HUES6 (cell line): ENCODE measurements at regions not wholly inside any gene's neighbourhood (a gene's known extent, or its start where the extent isn't known, plus 50 kb on each side); places are given as distances from the start of the nearest gene placed in this dataset.

Source experiments
- H3K27ac ChIP-seq: 2 replicates; pipeline ENCODE4 v1.7.0; 2013; ENCODE audit warnings: low read depth, mild to moderate bottlenecking, low read length, inconsistent platforms
- H3K27me3 ChIP-seq: 2 replicates; pipeline ENCODE4 v1.6.1; 2013; ENCODE audit warnings: low read length; ENCODE audit not compliant: control insufficient read depth, insufficient read depth
- H3K36me3 ChIP-seq: 2 replicates; pipeline ENCODE4 v1.6.1; 2013; ENCODE audit warnings: low read length; ENCODE audit not compliant: control insufficient read depth, insufficient read depth
- H3K4me1 ChIP-seq: 2 replicates; pipeline ENCODE4 v1.6.1; 2013; ENCODE audit warnings: low read length; ENCODE audit not compliant: control insufficient read depth, insufficient read depth
- H3K4me3 ChIP-seq: 2 replicates; pipeline ENCODE4 v1.5.1; 2013; ENCODE audit warnings: low read depth, low read length
- H3K9ac ChIP-seq: one replicate; pipeline ENCODE4 v1.6.1; 2013; ENCODE audit warnings: mild to moderate bottlenecking, low read length
- H3K9me3 ChIP-seq: 2 replicates; pipeline ENCODE4 v1.6.1; 2013; ENCODE audit warnings: low read depth, low read length; ENCODE audit not compliant: control insufficient read depth, insufficient read depth

DNA sequence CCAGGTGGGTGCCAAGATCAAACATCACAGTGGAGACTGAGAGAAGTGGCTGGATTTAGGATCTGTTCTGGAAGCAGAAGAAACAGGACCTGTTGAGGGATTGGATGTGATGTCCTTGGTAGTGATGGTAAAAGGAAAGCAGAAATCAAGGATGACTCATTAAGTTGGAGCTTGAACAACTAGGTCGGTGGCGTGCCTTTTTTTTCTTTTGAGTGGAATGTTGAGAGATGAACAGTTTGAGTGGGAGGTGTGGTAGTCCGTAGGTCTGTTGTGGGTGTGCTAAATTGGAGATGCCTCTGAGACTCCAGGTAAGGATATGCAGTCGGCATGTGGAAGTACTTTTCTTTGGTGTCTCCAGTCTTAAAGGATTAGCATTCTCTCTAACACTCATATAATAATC, 92.1 kb upstream of the IL12B start:
- H3K4me1 ChIP-seq, result no peaks in the 10 kb centered on the region
- H3K36me3 ChIP-seq, result no peaks in the 10 kb centered on the region
- no peak overlapping the region for H3K9ac ChIP-seq
- no peak overlapping the region for H3K27ac ChIP-seq
- no peaks in the 10 kb centered on the region for H3K27me3 ChIP-seq
- no peaks in the 10 kb centered on the region for H3K9me3 ChIP-seq
- no peak overlapping the region for H3K4me3 ChIP-seq

DNA sequence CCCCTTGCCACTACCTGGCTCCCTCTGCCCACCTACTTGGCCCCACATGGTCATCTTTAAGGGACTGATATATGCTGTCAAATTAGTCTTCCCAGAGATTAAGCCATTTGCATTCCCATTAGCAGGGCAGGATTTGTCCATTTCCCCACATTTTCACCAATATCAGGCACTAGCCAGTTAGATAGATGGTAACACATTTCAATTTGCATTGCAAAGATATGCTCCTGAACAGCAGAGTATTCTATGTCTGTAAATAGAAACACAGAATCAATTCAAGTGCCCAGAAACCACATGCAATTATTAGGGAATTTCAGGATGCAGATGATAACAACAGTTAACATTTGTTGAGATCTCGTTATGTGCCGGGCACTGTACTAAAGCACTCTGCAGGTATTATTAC, 92.6 kb upstream of the IL12B start:
- no peaks in the 10 kb centered on the region for H3K9me3 ChIP-seq
- H3K4me1 ChIP-seq, result no peaks in the 10 kb centered on the region
- no peaks in the 10 kb centered on the region for H3K27me3 ChIP-seq
- no peak overlapping the region for H3K9ac ChIP-seq
- no peak overlapping the region for H3K4me3 ChIP-seq
- no peak overlapping the region for H3K27ac ChIP-seq
- H3K36me3 ChIP-seq, result no peaks in the 10 kb centered on the region

DNA sequence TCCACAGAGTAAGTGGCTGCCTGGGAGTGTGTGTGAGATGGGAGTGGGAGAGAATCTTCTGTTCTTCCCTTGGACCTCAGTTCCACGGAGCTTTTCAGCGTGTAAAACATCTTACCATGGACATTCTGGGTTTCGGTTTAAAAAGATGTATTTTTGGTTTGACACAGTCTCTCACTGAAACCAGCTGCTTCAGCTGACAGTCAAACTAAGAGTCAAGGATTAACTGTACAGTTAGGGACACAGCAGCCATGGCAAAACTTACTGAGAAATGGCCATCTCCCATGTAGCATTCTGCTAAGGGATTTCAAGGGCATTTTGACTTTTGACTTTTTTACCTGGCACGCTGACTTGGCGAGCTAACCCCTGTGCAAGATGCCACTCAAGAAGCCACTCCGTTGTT, 93.8 kb upstream of the IL12B start:
- H3K4me3 ChIP-seq, result no peak overlapping the region

DNA sequence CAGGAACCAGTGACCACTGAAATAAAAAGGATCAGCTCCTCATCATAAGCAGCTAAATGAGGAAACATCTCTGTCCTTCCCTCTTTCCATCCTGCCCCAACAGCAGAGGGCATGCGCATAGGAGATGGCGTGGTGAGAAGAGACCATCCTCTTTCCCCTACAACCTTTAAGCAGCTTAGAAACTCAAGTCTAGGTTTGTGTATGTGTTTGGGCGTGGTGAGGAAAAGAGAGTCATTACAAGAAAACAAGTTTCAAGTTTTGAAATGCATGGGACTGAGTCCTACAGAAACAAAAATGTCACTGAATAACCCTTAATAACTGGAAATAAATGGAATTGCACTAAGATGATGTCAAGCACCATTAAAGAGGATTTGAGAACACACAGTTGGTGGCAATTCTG, 96.4 kb upstream of the IL12B start:
- no peak overlapping the region for H3K4me3 ChIP-seq
- H3K4me1 ChIP-seq, result no peaks in the 10 kb centered on the region

More for the DNA sequence above, 93.8 kb upstream of the IL12B start:
- Histone ChIP-seq H3K36me3 (no peaks in the 10 kb centered on the region), H3K9me3 (no peaks in the 10 kb centered on the region), H3K4me1 (no peaks in the 10 kb centered on the region), H3K27me3 (no peaks in the 10 kb centered on the region), H3K9ac (no peak overlapping the region), H3K27ac (no peak overlapping the region)

DNA sequence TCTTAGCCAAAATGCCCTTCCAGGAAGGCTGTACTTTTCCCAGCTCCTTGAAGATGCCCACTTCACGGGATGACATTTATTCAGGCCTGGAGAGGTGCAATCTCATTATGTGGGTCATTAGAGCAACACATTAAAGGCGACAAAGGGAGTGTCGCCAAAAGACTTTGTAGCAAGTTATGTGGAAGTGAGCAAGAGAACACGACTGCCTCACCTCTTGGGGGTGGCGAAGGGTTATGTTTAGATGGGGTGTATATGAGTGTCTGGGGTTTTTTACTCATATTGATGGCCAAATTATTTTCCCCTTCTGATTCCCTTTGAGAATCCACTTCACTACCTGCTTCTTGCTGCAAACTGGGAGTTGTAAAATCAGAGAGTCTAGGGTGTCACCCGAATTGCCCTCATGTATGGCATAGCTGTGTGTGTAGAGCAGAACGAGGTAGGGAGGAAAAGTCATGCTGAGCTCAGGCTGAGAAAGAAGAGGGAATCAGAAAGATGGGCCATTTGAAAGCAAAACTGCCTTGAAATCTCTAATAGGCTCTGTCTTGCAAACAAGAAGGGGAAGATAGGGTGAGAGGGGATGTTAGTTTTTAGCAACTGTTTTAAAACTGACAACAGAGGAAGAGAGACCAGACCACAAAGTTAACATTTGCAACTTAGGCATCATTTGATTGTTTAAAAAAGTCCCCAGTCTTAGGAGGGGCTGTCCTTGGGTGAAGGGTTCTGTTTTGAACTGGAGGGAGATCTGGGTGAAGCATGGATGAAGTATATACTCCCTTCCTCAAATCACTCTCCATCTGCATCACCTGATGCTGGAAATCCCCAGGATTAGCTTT, 97.1 kb upstream of the IL12B start:
- H3K27me3 ChIP-seq, result no peaks in the 10 kb centered on the region
- no peaks in the 10 kb centered on the region for H3K36me3 ChIP-seq
- H3K9me3 ChIP-seq, result no peaks in the 10 kb centered on the region
- H3K9ac ChIP-seq, result no peak overlapping the region
- H3K4me3 ChIP-seq, result no peak overlapping the region
- no peaks in the 10 kb centered on the region for H3K4me1 ChIP-seq
- H3K27ac ChIP-seq, result no peak overlapping the region

More for the DNA sequence above, 96.4 kb upstream of the IL12B start:
- Histone ChIP-seq H3K27ac (no peak overlapping the region), H3K36me3 (no peaks in the 10 kb centered on the region), H3K27me3 (no peaks in the 10 kb centered on the region), H3K9me3 (no peaks in the 10 kb centered on the region), H3K9ac (no peak overlapping the region)

DNA sequence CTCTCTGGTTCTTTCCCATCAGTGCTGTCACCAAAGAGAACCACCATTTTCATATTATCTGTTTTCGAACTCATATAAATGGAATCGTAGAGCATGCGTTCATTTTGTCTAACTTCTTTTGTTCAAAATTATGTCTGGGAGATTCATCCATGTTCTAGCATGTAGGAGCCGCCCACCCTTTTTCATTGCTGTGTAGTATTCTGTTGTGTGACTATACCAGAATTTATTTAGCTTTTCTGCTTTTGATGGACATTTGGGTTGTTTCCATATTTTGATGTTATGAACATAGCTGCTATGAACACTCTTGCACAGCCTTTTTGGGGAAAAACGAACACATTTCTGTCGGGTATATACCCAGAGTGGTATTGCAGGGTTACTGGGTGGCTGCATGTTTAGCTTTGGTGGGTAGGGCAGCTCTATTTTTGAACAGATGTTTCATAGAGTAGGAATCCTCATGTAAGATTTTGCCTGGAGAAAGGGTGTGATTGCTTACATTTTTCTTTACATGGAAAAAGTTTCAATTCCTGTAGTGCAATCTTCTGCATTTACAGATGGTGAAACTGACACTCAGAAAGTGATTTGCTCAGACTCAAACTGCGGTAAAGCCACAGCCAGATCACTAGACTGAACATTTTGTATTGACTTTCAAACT, 100.2 kb upstream of the IL12B start:
- no peaks in the 10 kb centered on the region for H3K9me3 ChIP-seq
- no peaks in the 10 kb centered on the region for H3K4me1 ChIP-seq
- no peak overlapping the region for H3K27ac ChIP-seq
- no peaks in the 10 kb centered on the region for H3K27me3 ChIP-seq
- no peaks in the 10 kb centered on the region for H3K36me3 ChIP-seq
- no peak overlapping the region for H3K4me3 ChIP-seq
- no peak overlapping the region for H3K9ac ChIP-seq

DNA sequence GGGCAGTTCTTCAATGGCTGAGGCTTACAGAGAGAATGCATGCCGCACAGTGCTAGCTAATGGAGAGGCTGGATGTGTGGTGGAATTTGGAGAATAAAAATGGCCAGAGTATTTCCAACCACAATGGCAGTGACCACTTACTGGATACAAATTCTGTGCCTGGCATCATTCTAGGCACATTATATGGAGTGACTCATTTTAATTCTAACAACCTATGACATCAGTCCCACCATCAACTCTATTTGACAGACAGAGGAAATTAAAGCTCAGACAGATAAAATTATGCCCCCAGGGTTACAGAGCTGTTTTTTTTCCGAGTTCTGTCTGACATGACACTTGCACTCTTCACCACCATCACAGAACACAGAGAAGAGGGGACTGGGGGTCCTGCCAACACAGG, 105.6 kb upstream of the IL12B start:
- H3K4me3 ChIP-seq, result no peak overlapping the region
- no peak overlapping the region for H3K9ac ChIP-seq
- no peak overlapping the region for H3K27ac ChIP-seq

DNA sequence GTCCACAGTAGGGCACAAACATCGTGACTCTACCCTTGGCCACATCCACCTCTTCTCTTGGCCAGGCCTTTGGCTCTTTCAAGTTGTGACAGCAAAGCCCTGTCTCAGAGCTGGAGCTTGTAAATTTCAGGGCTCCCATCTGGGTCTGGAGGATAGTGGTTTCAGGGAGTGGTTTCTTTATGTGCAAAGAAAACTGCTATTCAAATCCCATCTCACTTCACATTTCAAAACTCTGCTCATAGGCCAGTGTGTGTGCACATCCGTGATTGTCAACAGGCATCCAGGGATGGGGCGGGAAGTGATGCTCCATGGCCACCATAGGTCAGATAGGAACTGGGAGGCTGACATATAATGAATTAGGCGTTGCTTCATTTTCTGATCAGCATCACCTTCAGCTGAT, 107.8 kb upstream of the IL12B start:
- Histone ChIP-seq H3K27ac (no peak overlapping the region), H3K4me3 (no peak overlapping the region), H3K27me3 (no peaks in the 10 kb centered on the region; the same call in 1 of the 2 replicates), H3K4me1 (peaks cover 11% of the 10 kb centered on the region), H3K36me3 (no peaks in the 10 kb centered on the region), H3K9me3 (no peaks in the 10 kb centered on the region), H3K9ac (no peak overlapping the region)

More for the DNA sequence above, 105.6 kb upstream of the IL12B start:
- Histone ChIP-seq H3K4me1 (no peaks in the 10 kb centered on the region), H3K27me3 (no peaks in the 10 kb centered on the region; the same call in 1 of the 2 replicates), H3K9me3 (no peaks in the 10 kb centered on the region), H3K36me3 (no peaks in the 10 kb centered on the region)

DNA sequence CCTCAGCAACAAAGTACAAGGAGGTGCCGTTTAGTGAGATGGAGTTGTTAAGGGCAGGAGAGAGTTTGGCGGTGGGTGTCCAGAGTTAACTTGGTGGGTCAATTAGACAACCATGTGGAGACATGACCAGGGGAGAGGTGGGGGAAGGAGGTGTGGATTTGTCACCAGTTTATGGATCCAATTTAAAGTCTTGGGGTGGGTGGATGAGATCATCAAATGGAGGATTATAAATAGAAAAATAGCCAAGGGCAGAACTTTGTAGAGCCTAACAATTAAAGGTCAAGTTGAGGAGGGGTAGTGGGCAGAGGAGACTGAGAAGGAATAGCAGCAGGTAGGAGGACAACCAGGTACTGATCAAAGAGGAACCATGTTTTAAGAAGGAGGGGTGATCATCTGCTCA, 108.7 kb upstream of the IL12B start:
- no peaks in the 10 kb centered on the region for H3K9me3 ChIP-seq
- no peak overlapping the region for H3K9ac ChIP-seq

DNA sequence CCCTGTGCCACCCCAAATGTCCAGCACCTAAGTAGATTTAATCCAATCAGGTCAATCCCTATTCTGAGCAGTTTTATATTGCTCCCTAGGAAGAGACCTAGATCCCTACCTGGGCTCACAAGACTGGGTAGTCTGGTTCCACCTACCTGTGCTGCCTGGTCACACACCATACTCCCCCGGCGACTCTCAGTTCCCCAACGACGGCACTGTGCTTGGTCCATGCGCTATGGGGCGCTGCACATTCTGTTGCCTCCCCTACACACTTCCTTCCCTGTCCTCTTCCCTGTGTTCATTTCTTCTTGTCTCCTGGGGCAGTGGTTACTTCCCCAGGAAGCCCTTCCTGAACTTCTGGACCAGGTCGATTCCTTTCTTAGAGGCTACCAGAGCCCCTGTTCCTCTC, 109.9 kb upstream of the IL12B start:
- H3K4me3 ChIP-seq, result no peak overlapping the region
- H3K9me3 ChIP-seq, result no peaks in the 10 kb centered on the region
- H3K36me3 ChIP-seq, result no peaks in the 10 kb centered on the region
- no peak overlapping the region for H3K27ac ChIP-seq
- H3K9ac ChIP-seq, result no peak overlapping the region
- peaks cover 11% of the 10 kb centered on the region for H3K4me1 ChIP-seq
- no peaks in the 10 kb centered on the region; the same call in 1 of the 2 replicates for H3K27me3 ChIP-seq

More for the DNA sequence above, 108.7 kb upstream of the IL12B start:
- Histone ChIP-seq H3K27ac (no peak overlapping the region), H3K4me3 (no peak overlapping the region), H3K36me3 (no peaks in the 10 kb centered on the region), H3K27me3 (no peaks in the 10 kb centered on the region; the same call in 1 of the 2 replicates), H3K4me1 (peaks cover 11% of the 10 kb centered on the region)

DNA sequence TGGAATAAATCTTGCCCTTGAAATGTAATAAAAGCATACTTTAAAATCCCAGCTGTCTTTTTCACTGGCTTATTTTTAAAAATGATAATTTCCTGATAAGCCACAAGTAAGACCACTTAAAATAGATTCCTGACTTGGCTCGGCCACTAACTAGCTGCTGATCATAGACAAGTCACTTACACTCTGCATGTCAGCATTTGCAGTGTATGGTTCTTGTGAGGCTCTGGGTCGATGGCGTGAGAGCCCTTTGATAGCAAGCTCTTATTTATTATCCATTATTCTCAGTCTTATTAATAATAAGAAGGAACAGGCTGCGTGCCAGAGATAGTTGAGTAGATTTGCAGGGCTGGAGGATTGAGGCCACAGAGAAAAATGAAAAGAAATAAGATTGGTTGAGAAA, 110.7 kb upstream of the IL12B start:
- H3K27me3 ChIP-seq, result no peaks in the 10 kb centered on the region; the same call in 1 of the 2 replicates
- H3K4me3 ChIP-seq, result no peak overlapping the region
- H3K27ac ChIP-seq, result no peak overlapping the region
- H3K36me3 ChIP-seq, result no peaks in the 10 kb centered on the region
- no peaks in the 10 kb centered on the region for H3K9me3 ChIP-seq
- no peak overlapping the region for H3K9ac ChIP-seq
- H3K4me1 ChIP-seq, result peaks cover 11% of the 10 kb centered on the region
